ENCODE measurements at regions not wholly inside any gene's neighbourhood (a gene's known extent, or its start where the extent isn't known, plus 50 kb on each side); places are given as distances from the start of the nearest gene placed in this dataset.

DNA sequence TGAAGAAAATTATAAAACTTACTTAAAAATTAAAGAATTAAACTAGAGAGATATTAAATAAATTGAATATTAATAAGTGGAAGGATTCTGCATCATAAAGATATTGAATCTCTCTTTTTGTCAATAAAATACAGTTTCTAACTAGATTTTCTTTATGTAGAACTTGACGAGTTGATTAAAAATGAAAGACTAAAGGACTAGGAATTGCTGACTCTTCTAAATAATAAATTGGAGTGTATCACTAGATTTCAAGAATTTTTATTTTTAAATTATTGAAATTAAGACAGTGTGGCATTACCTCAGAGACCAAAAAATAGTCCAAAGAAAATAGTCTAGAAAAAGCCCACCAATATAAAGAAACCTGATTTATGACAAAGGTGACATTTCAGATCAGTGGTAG lies 492.4 kb downstream of the CETN3 start:
- TF ChIP-seq, protein P1, sequence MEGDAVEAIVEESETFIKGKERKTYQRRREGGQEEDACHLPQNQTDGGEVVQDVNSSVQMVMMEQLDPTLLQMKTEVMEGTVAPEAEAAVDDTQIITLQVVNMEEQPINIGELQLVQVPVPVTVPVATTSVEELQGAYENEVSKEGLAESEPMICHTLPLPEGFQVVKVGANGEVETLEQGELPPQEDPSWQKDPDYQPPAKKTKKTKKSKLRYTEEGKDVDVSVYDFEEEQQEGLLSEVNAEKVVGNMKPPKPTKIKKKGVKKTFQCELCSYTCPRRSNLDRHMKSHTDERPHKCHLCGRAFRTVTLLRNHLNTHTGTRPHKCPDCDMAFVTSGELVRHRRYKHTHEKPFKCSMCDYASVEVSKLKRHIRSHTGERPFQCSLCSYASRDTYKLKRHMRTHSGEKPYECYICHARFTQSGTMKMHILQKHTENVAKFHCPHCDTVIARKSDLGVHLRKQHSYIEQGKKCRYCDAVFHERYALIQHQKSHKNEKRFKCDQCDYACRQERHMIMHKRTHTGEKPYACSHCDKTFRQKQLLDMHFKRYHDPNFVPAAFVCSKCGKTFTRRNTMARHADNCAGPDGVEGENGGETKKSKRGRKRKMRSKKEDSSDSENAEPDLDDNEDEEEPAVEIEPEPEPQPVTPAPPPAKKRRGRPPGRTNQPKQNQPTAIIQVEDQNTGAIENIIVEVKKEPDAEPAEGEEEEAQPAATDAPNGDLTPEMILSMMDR (IDR thresholded peaks at IDR 0.05): no peak
- TF ChIP-seq POLR2A (IDR thresholded peaks at IDR 0.05) (no peak), POLR2AphosphoS5 (IDR thresholded peaks at IDR 0.05) (no peak), EP300 (IDR thresholded peaks at IDR 0.05) (no peak)

Measured in stomach (tissue), 4 donors.